Activated T-helper 1 cell treated with anti-CD3 and anti-CD28 coated beads, Interleukin-12 subunit alpha, Interleukin-12 subunit beta, Interleukin-2, Interleukin-4 antibody, amounts not matched to agents 30 ng/mL and 10 ng/mL and 1 ng/mL, durations not matched to agents 14 hours and 24 hours and 36 hours (primary cell): ENCODE measurements at regions not wholly inside any gene's neighbourhood (a gene's known extent, or its start where the extent isn't known, plus 50 kb on each side); places are given as distances from the start of the nearest gene placed in this dataset.
"Not testable (repeated sequence)": the region's sequence is repeated elsewhere in the genome, so short reads cannot be mapped to it uniquely, and the experiment has no call there.

ENCODE experiments used
- DNase-seq: peaks from one replicate; pipeline ENCODE4 v3.0.0; 2021; ENCODE audit warnings: low spot score
- H3K27ac Mint-ChIP-seq: one replicate; pipeline ENCODE4 v1.8.0; 2021; ENCODE audit warnings: mild to moderate bottlenecking, mixed read lengths
- H3K27me3 Mint-ChIP-seq: one replicate; pipeline ENCODE4 v1.8.0; 2022; ENCODE audit warnings: mild to moderate bottlenecking, moderate library complexity, mixed read lengths; ENCODE audit not compliant: insufficient read depth
- H3K36me3 Mint-ChIP-seq: one replicate; pipeline ENCODE4 v1.8.0; 2021; ENCODE audit warnings: low read depth, mixed read lengths
- H3K4me1 Mint-ChIP-seq: one replicate; pipeline ENCODE4 v1.8.0; 2021; ENCODE audit warnings: low read depth, mixed read lengths
- H3K4me3 Mint-ChIP-seq: one replicate; pipeline ENCODE4 v1.8.0; 2021; ENCODE audit warnings: mild to moderate bottlenecking, moderate library complexity, mixed read lengths
- H3K9me3 Mint-ChIP-seq: one replicate; pipeline ENCODE4 v1.8.0; 2021; ENCODE audit warnings: mixed read lengths
- intact Hi-C: fragments of 100-400 bp; cut with micrococcal nuclease; formaldehyde crosslinking; loops from one replicate; pipeline ENCODE4 v1.15.1; 2024

DNA sequence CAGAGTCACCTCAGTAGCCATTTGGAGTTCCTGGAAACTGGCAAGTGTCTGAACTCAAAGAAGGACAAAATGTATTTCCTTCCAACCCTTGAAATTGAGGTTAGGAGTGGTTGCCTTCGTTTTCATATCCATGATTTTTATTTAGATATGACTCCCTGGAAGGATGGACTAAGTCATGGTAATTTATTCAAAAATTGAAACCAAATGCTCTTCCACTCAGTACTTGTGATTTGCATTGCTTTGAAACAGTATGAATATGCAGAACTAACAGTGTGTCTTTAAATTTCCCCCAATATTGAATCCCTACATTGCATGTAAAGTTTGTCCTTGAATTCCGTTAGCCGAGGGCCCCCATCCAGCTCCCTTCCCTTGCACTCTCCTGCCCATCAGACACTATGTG, 112.1 kb upstream of the DNAH14 start:
- Mint-ChIP-seq H3K9me3 (peaks cover 26% of the 10 kb centered on the region), H3K36me3 (no peaks in the 10 kb centered on the region), H3K4me1 (no peaks in the 10 kb centered on the region), H3K4me3 (no peak overlapping the region), H3K27ac (no peak overlapping the region), H3K27me3 (peaks cover 5% of the 10 kb centered on the region)
- DNase-seq: no peak
- intact Hi-C loops: no loop called here

DNA sequence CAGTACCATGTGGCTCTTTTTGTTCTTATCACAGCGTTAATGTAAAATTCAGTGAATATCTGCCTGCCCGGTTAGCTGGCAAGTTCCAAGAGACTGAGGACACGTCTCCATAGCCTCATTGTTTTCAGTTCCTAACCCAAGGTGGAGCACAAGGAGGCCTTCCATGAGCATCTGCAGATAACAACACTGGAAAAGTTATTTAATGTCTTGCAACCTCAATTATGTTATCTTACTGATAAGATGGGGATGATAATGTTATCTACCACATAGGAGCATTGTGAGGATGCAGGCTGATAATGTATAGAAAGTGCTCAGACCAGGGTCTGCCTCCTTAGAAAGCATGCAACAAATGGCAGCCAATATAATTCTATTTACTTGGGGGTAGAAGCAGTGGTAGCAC, 109.6 kb upstream of the DNAH14 start:
- peaks cover 5% of the 10 kb centered on the region for H3K27me3 Mint-ChIP-seq
- no peak overlapping the region for H3K27ac Mint-ChIP-seq
- no peak overlapping the region for H3K4me3 Mint-ChIP-seq
- H3K4me1 Mint-ChIP-seq: no peaks in the 10 kb centered on the region
- H3K36me3 Mint-ChIP-seq: no peaks in the 10 kb centered on the region
- DNase-seq: no peak
- peaks cover 25% of the 10 kb centered on the region for H3K9me3 Mint-ChIP-seq
- intact Hi-C loops: no loop called here

DNA sequence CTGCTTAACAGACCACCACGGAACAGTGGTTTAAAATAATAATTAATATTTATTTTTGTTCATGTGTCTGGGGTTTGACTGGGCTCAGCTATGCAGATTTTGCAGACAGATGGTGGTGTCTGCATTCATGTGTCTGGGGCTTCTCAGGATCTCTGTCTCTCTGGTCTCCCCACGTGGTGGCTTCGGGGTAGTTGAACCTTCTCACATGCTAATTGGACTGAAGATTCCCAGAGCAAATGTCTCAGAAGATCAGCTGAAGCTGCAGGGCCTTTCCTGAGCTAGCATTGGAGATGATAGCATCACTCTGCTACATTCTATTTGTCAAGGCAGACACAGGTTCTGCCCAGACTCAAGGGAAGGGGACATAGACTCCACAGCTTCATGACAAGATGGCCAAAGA, 109.1 kb upstream of the DNAH14 start:
- no peak overlapping the region for H3K27ac Mint-ChIP-seq
- peaks cover 9% of the 10 kb centered on the region for H3K27me3 Mint-ChIP-seq
- no peaks in the 10 kb centered on the region for H3K4me1 Mint-ChIP-seq
- intact Hi-C loops: no loop called here
- peaks cover 27% of the 10 kb centered on the region for H3K9me3 Mint-ChIP-seq
- H3K36me3 Mint-ChIP-seq: no peaks in the 10 kb centered on the region
- DNase-seq: no peak
- no peak overlapping the region for H3K4me3 Mint-ChIP-seq

DNA sequence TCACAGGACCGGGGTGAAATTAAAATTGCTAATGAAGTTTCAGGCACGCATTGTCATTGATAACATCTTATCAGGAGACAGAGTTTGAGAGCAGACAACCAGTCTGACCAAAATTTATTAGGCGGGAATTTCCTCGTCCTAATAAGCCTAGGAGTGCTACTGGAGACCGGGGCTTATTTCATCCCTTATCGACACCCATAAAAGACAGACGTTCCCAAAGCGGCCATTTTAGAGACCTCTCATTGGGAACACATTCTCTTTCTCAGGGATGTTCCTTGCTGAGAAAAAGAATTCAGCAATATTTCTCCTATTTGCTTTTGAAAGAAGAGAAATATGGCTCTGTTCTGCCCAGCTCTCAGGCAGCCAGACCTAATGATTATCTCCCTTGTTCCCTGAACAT, 107.7 kb upstream of the DNAH14 start:
- H3K9me3 Mint-ChIP-seq: peaks cover 27% of the 10 kb centered on the region

DNA sequence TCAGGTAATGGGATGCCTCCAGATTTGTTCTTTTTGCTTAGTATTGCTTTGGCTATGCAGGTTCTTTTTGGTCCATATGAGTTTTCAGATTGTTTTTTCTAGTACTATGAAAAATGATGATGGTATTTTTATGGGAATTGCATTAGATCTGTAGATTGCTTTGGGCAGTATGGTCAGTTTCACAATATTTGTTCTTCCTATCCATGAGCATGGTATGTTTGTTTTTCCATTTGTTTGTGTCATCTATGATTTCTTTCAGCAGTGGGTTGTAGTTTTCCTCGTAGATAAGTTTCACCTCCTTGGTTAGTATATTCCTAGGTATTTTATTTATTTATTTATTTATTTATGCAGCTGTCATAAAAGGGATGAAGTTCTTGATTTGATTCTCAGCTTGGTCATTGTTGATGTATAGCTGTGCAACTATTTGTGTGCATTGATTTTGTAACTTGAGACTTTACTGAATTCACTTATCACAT, 103.9 kb upstream of the DNAH14 start:
- Mint-ChIP-seq H3K36me3 (no peaks in the 10 kb centered on the region), H3K27me3 (peaks cover 6% of the 10 kb centered on the region), H3K4me1 (no peaks in the 10 kb centered on the region), H3K9me3 (peaks cover 24% of the 10 kb centered on the region), H3K27ac (no peak overlapping the region), H3K4me3 (no peak overlapping the region)
- intact Hi-C loops: no loop called here
- no peak for DNase-seq

More for the DNA sequence above, 107.7 kb upstream of the DNAH14 start:
- H3K4me1 Mint-ChIP-seq, intact Hi-C loops, H3K4me3 Mint-ChIP-seq, DNase-seq, H3K27ac Mint-ChIP-seq, H3K36me3 Mint-ChIP-seq: not testable (repeated sequence)
- H3K27me3 Mint-ChIP-seq: peaks cover 11% of the 10 kb centered on the region

DNA sequence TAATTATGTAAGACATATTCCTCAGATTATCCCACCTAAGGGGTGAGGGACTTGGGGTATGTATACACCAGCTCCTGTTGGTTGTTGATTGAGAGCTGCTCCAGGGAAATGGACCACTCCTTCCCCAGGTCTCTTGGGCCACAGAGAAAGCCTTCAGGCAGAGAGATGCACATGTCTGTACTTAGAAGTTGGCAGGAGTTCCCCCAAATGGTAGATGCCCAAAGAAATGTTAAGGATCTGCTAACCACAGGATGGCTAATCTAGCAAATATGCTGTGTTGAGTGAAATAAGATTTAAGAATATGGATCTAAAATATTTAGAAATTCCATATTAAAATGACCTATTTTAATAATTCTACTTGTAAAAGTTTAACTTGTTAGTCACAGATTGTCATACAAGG, 100.8 kb upstream of the DNAH14 start:
- DNase-seq: no peak
- intact Hi-C loops: no loop called here
- H3K4me1 Mint-ChIP-seq: no peaks in the 10 kb centered on the region

DNA sequence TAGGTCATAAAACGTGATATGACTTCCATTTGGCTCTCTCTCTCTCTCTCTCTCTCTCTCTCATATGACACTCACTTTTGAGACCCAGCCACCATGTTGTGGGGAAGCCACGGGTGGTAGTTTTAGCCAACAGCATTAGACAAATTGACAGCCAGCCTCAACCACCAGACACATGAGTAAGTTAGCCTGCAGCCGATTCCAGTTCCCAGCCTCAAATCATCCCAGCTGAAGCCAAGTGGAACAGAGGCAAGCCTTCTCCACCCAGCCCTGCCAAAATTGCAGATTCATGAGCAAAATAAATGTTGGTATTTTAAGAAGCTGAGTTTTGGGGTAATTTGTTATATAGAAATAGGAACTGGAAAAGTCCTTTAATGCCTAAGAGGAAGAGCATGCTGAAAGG, 98.0 kb upstream of the DNAH14 start:
- H3K4me1 Mint-ChIP-seq: no peaks in the 10 kb centered on the region
- H3K9me3 Mint-ChIP-seq: peaks cover 9% of the 10 kb centered on the region
- no peak overlapping the region for H3K27ac Mint-ChIP-seq
- no peak overlapping the region for H3K4me3 Mint-ChIP-seq
- intact Hi-C loops: no loop called here
- no peaks in the 10 kb centered on the region for H3K27me3 Mint-ChIP-seq
- DNase-seq: no peak
- no peaks in the 10 kb centered on the region for H3K36me3 Mint-ChIP-seq

More for the DNA sequence above, 100.8 kb upstream of the DNAH14 start:
- Mint-ChIP-seq H3K9me3 (peaks cover 11% of the 10 kb centered on the region), H3K36me3 (no peaks in the 10 kb centered on the region), H3K4me3 (no peak overlapping the region), H3K27ac (no peak overlapping the region), H3K27me3 (peaks cover 6% of the 10 kb centered on the region)

DNA sequence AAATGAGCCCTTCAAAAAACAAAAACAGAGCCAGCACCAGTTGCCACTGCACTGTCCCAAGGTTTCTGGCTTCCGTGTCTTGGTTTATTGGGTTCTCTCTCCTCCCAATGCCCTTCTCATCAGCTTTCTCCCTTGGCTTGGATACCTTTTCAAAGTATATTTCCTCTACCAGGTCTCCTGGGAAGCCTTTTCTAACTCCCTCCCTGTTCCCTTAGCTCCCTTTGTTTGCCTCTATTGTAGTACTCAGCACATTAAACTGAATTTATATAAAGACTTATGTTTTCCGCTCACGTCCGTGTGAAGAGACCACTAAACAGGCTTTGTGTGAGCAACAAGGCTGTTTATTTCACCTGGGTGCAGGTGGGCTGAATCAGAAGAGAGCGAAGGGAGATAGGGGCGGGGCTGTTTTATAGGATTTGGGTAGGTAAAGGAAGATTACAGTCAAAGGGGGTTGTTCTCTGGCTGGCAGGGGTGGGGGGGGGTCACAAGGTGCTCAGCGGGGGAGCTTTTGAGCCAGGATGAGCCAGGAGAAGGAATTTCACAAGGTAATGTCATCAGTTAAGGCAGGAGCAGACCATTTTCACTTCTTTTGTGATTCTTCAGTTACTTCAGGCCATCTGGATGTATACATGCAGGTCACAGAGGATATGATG, 89.7 kb upstream of the DNAH14 start:
- intact Hi-C loops, H3K9me3 Mint-ChIP-seq, H3K4me3 Mint-ChIP-seq, H3K4me1 Mint-ChIP-seq, H3K27me3 Mint-ChIP-seq, H3K36me3 Mint-ChIP-seq, DNase-seq, H3K27ac Mint-ChIP-seq: not testable (repeated sequence)

DNA sequence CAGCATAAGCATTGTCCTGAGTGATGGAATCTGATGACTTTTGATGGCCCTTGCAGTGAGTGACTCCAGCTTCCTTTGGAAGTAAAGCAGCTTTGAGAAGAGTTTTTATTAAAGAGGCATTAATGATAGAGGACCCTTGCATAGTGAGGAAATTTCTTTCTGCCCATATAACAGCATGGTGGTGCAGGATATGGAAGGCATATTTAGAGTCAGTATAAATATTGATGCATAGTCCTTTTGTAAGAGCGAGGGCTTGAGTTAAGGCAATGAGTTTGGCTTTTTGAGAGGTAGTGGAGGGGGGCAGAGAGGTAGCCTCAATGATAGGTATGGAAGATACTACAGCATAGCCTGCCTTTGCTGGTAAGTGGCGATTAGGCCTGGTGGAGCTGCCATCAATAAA, 87.7 kb upstream of the DNAH14 start:
- H3K27me3 Mint-ChIP-seq, intact Hi-C loops, H3K27ac Mint-ChIP-seq, H3K9me3 Mint-ChIP-seq, H3K36me3 Mint-ChIP-seq, H3K4me1 Mint-ChIP-seq, H3K4me3 Mint-ChIP-seq, DNase-seq: not testable (repeated sequence)

DNA sequence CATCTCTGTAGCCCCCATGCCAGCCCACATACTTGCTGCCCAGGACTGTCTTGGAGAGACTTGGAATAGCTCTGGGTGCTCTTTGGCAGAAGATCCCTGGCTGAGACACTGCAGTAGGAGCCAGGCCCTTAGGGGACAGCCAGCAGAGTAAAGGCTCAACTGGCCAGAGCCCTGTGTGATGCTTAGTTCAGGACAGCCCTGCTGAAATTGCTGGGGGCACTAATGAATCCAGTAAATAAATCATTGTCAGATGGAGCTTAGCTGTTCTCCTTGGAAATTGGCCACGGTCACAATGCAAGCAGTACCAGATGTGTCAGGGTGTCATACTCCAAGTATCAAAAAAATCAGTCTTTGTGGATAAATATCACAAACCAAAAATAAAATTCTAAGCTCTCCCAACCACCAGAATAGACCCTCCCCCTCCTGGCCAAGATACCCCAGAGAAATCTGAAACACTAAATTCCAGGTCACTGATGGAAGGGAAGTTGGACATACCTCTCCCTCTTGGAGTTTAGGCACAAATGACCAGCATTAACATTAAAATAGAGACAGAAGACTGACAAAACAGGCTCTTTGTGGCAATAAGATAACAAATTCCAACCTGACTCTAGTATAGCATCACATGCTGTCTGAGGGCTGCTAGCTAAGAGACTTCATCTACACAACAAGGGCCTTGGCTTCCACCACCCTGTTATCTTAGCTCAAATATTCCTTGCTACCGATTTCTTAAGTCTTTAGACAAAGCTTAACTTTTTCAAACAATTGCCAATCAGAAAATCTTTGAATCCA, 83.2 kb upstream of the DNAH14 start:
- intact Hi-C loops: no loop called here

DNA sequence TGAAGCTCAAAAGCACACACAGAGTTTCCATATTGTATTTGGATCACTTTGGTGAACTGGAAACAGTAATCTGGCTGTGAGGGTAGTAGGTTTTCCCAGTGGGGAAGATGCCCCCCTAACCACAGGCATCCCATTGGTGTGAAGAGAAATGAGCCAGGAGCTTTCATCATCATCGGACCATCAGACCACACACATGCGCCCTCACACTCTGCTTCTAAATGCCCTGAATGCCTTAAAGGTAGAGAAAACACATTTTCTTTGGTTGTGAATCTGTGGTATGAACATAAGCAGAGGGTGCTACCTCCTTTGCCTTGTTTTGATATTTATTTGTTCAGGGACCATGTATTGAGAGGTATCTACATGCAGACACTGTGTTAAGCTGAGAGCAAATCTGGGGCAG, 79.0 kb upstream of the DNAH14 start:
- intact Hi-C loops: no loop called here
- no peak for DNase-seq
- Mint-ChIP-seq H3K4me1 (no peaks in the 10 kb centered on the region), H3K4me3 (no peak overlapping the region), H3K27me3 (peaks cover 6% of the 10 kb centered on the region), H3K36me3 (no peaks in the 10 kb centered on the region), H3K27ac (no peak overlapping the region), H3K9me3 (no peaks in the 10 kb centered on the region)

More for the DNA sequence above, 83.2 kb upstream of the DNAH14 start:
- H3K9me3 Mint-ChIP-seq: no peaks in the 10 kb centered on the region
- H3K27me3 Mint-ChIP-seq: peaks cover 4% of the 10 kb centered on the region
- no peak overlapping the region for H3K27ac Mint-ChIP-seq
- no peak for DNase-seq
- no peaks in the 10 kb centered on the region for H3K36me3 Mint-ChIP-seq
- no peak overlapping the region for H3K4me3 Mint-ChIP-seq
- no peaks in the 10 kb centered on the region for H3K4me1 Mint-ChIP-seq

DNA sequence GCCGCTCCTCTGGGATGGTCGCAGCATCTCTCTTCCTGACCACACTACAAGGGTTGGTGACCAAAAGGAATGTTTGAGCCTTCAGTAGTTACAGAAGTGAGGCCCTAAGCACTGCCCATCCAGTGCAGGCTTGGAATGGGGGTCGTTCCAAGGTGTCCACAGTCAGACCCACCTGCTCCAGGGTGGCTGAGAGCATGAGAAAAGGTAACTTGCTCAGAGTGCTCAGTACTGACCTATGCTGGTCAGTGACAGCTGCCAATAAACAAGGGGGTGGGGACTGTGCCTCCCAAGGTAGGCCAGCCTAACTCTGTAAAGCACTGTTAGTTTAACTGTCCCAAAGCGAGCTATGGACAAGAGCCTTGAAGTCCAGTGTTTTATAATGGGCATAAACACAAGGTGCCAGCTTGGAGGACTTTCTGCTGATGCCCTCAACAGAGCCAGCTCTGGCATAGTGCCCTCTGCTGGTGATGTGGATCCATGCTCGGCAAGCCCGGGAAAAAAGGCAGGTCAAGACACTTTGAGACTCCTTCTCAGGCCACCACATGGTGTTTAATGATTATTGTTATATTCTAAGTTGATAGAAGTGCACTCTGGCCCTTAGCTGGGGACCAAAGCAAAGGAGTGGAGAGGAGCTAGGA, 78.1 kb upstream of the DNAH14 start:
- H3K9me3 Mint-ChIP-seq: no peaks in the 10 kb centered on the region
- no peak overlapping the region for H3K27ac Mint-ChIP-seq
- no peak overlapping the region for H3K4me3 Mint-ChIP-seq
- peaks cover 10% of the 10 kb centered on the region for H3K27me3 Mint-ChIP-seq
- H3K36me3 Mint-ChIP-seq: no peaks in the 10 kb centered on the region
- intact Hi-C loops: loop anchor here (1.0 kb wide), 3 partner anchors 151 to 338 kb away; no protein-coding TSS in a partner anchor
- no peaks in the 10 kb centered on the region for H3K4me1 Mint-ChIP-seq
- peak; percentile 34 for DNase-seq

DNA sequence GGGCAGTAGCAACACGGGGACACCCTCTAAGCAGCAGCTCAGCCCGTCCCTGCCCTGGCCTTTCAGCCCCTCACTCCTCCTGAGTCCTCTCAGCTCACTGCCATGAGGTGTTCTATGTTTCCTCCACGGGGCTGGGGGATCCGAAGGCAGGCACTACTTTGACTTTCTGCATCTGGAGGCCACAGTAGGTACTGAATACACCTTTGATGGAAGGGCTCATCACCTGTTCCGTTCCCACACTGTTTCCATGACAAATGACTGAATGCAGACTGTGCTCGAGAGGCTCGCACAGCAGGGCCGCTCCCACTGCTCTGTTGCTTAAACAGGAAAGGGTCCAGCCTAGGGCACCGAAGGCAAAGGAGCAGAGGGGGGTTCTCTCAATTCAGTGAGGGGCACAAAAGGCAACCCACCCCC, 77.6 kb upstream of the DNAH14 start:
- intact Hi-C loops: loop anchor here (1.0 kb wide), 3 partner anchors 152 to 339 kb away; no protein-coding TSS in a partner anchor
- Mint-ChIP-seq H3K27ac (no peak overlapping the region), H3K36me3 (no peaks in the 10 kb centered on the region), H3K9me3 (no peaks in the 10 kb centered on the region), H3K4me3 (no peak overlapping the region), H3K4me1 (no peaks in the 10 kb centered on the region), H3K27me3 (peaks cover 10% of the 10 kb centered on the region)
- DNase-seq: no peak
